GM23248 (cell line): ENCODE measurements at regions not wholly inside any gene's neighbourhood (a gene's known extent, or its start where the extent isn't known, plus 50 kb on each side); places are given as distances from the start of the nearest gene placed in this dataset.

Experiments
- DNase-seq: peaks from one replicate; pipeline ENCODE4 v3.0.0-alpha.2; 2015
- H2AFZ ChIP-seq: fragments of 200-600 bp; sonication (generic); 2 replicates; pipeline ENCODE4 v1.6.1; 2016; ENCODE audit warnings: antibody characterized with exemption
- H3F3A ChIP-seq: fragments of 200-600 bp; sonication (generic); 2 replicates; pipeline ENCODE4 v1.6.1; 2016; ENCODE audit warnings: mild to moderate bottlenecking, antibody characterized with exemption, mixed run types; ENCODE audit not compliant: insufficient read depth
- H3K27ac ChIP-seq: fragments of 200-600 bp; sonication (generic); 2 replicates; pipeline ENCODE4 v1.5.1; 2016; ENCODE audit warnings: mild to moderate bottlenecking
- H3K27me3 ChIP-seq: fragments of 200-600 bp; sonication (generic); replicated peaks from 2 replicates; pipeline ENCODE4 v1.6.1; 2016; ENCODE audit warnings: mild to moderate bottlenecking; ENCODE audit not compliant: insufficient read depth
- H3K36me3 ChIP-seq: fragments of 200-600 bp; sonication (generic); 2 replicates; pipeline ENCODE4 v1.6.1; 2016; ENCODE audit warnings: low read depth, mild to moderate bottlenecking
- H3K4me1 ChIP-seq: fragments of 200-600 bp; sonication (generic); 2 replicates; pipeline ENCODE4 v1.6.1; 2016; ENCODE audit warnings: mild to moderate bottlenecking; ENCODE audit not compliant: insufficient read depth
- H3K4me2 ChIP-seq: fragments of 200-600 bp; sonication (generic); one replicate; pipeline ENCODE4 v1.6.1; 2016; ENCODE audit warnings: mild to moderate bottlenecking; ENCODE audit not compliant: unreplicated experiment
- H3K4me3 ChIP-seq: fragments of 200-600 bp; sonication (generic); 2 replicates; pipeline ENCODE4 v1.5.1; 2016; ENCODE audit warnings: mild to moderate bottlenecking
- H3K79me2 ChIP-seq: fragments of 200-600 bp; sonication (generic); 2 replicates; pipeline ENCODE4 v1.6.1; 2016; ENCODE audit warnings: mild to moderate bottlenecking; ENCODE audit not compliant: insufficient read depth
- H3K9ac ChIP-seq: fragments of 200-600 bp; sonication (generic); 2 replicates; pipeline ENCODE4 v1.6.1; 2016; ENCODE audit warnings: mild to moderate bottlenecking
- H3K9me2 ChIP-seq: fragments of 200-600 bp; sonication (generic); 2 replicates; pipeline ENCODE4 v1.6.1; 2016; ENCODE audit warnings: mixed run types, mild to moderate bottlenecking, moderate library complexity; ENCODE audit not compliant: insufficient read depth
- H3K9me3 ChIP-seq: fragments of 200-600 bp; sonication (generic); one replicate; pipeline ENCODE4 v1.6.1; 2017; ENCODE audit warnings: low read depth
- H4K20me1 ChIP-seq: fragments of 200-600 bp; sonication (generic); 2 replicates; pipeline ENCODE4 v1.6.0; 2016; ENCODE audit not compliant: insufficient read depth
- EZH2 ChIP-seq: fragments of 200-600 bp; sonication (generic); IDR thresholded peaks from 2 replicates; pipeline ENCODE4 v1.6.1; 2018; ENCODE audit warnings: antibody characterized with exemption, mild to moderate bottlenecking; ENCODE audit not compliant: insufficient read depth, poor library complexity, severe bottlenecking
- EZH2phosphoT487 ChIP-seq: fragments of 200-600 bp; sonication (generic); IDR thresholded peaks from 2 replicates; pipeline ENCODE4 v1.6.1; 2018; ENCODE audit warnings: antibody characterized with exemption, moderate library complexity, mild to moderate bottlenecking, low read depth; ENCODE audit not compliant: insufficient read depth
- WGBS, 2 experiments: methylation state at CpG; one replicate each; pipeline ENCODE4 v1.1.6; 2015 to 2017; ENCODE audit warnings: low lambda C conversion rate in 2 of 2, low coverage in 1 of 2; ENCODE audit errors: missing lambda C conversion rate in 2 of 2; 5-methylcytosine and 5-hydroxymethylcytosine counted together
- in situ Hi-C: fragments of 300-500 bp; cut with MboI; formaldehyde crosslinking; loops from 2 replicates; pipeline ENCODE4 v1.15.0; 2020

DNA sequence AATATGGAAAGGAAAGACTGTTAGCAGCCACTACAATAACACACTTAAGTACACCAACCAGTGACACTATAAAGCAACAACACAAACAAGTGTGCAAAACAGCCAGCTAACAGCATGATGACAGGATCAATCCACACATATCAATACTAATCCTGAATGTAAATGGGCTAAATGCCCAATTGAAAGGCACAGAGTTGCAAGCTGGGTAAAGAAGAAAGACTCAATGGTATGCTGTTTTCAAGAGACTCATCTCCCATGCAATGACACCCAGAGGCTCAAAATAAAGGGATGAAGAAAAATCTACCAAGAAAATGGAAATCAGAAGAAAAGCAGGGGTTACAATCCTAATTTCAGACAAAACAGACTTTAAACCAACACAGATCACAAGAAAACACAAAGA is 94.2 kb upstream of the ENPEP start:
- in situ Hi-C loops = no loop called here
- Histone ChIP-seq H3F3A (no peaks in the 10 kb centered on the region), H3K4me2 (no peak overlapping the region), H3K36me3 (no peaks in the 10 kb centered on the region), H3K4me1 (no peaks in the 10 kb centered on the region), H3K27me3 (peaks cover 5% of the 10 kb centered on the region; the same call in 1 of the 2 replicates), H2AFZ (no peak overlapping the region), H3K9me2 (no peaks in the 10 kb centered on the region), H3K4me3 (no peak overlapping the region), H3K79me2 (no peaks in the 10 kb centered on the region), H3K27ac (no peak overlapping the region), H4K20me1 (no peaks in the 10 kb centered on the region), H3K9ac (no peak overlapping the region), H3K9me3 (no peaks in the 10 kb centered on the region)
- no peak for DNase-seq
- no peak for TF ChIP-seq EZH2phosphoT487
- no peak for TF ChIP-seq EZH2

DNA sequence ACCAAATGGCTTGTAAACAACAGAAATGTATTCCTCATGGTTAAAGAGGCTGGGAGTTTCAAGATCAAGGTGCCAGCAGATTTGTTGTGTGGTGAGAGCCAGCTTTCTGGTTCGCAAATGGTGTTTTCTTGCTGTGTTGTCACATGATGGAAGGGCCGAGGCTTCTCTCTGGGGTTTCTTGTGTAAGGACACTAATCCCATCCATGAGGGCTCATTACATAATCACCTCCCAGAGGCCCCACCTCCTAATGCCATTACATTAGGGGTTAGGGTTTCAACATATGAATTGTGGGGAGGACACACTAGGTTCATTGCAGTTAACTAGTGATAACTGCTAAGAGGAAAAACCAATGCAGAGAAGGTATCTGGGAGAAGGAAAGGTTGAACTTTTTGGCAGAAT is 103.5 kb upstream of the ENPEP start:
- DNase-seq = no peak
- in situ Hi-C loops = no loop called here
- Histone ChIP-seq H3K4me3 (no peak overlapping the region), H3K4me1 (no peaks in the 10 kb centered on the region), H3K79me2 (no peaks in the 10 kb centered on the region), H3K36me3 (no peaks in the 10 kb centered on the region), H3K27me3 (peaks cover 16% of the 10 kb centered on the region; the same call in 1 of the 2 replicates), H2AFZ (no peak overlapping the region), H3K4me2 (no peak overlapping the region), H3K27ac (no peak overlapping the region), H4K20me1 (no peaks in the 10 kb centered on the region), H3K9me3 (no peaks in the 10 kb centered on the region), H3K9ac (no peak overlapping the region), H3K9me2 (no peaks in the 10 kb centered on the region), H3F3A (no peaks in the 10 kb centered on the region)
- whole genome bisulfite sequencing, 2 experiments = 35 to 43% methylated on average over 2 of the region's 2 CpGs
- TF ChIP-seq EZH2phosphoT487 = no peak
- no peak for TF ChIP-seq EZH2

DNA sequence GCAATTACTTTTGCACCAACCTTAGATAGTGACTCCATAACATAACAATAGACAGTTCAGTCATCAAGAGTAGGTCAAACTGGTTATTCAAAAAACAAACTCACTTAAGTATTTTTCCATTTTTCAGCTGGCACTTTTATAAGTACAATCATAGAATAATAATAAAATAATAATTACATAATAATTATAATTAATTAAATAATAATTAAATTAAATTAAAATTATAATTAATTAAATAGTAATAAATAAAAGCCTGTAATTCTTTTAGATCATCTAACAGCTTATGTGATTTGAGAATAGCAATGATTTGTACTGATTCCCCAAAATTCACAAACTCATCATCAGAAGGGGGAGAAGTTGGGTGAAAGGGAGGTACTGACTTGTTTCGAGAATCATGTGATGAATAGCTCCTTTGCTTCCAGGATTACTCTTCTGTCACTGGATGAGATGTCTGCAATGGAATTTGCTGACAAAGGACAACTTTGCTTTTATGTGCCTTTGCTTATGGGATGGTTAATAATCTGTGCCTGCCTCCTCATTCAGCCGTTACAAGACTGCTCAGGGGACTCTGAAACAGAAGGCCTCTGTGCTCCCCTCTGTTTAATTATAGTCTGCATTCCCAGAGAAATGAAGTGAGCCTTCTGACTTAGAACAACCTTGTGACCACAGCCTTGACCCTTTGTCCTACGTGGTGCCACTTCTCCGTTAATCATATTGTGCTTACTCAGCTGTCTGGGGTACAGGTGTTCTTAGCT is 104.8 kb upstream of the ENPEP start:
- no peaks in the 10 kb centered on the region for H3K9me3 ChIP-seq
- H4K20me1 ChIP-seq = no peaks in the 10 kb centered on the region
- H3K27me3 ChIP-seq = peaks cover 19% of the 10 kb centered on the region; the same call in 1 of the 2 replicates
- no peak overlapping the region for H3K9ac ChIP-seq
- DNase-seq = no peak
- TF ChIP-seq EZH2 (no peak), EZH2phosphoT487 (no peak)
- no peaks in the 10 kb centered on the region for H3K79me2 ChIP-seq
- H3K27ac ChIP-seq = no peak overlapping the region
- no peaks in the 10 kb centered on the region for H3K36me3 ChIP-seq
- in situ Hi-C loops = no loop called here
- no peaks in the 10 kb centered on the region for H3K9me2 ChIP-seq
- H3K4me2 ChIP-seq = no peak overlapping the region
- WGBS, 2 experiments = 54 to 57% methylated on average over 4 of the region's 4 CpGs
- no peak overlapping the region for H3K4me3 ChIP-seq
- H3F3A ChIP-seq = no peaks in the 10 kb centered on the region
- H3K4me1 ChIP-seq = no peaks in the 10 kb centered on the region
- H2AFZ ChIP-seq = no peak overlapping the region

DNA sequence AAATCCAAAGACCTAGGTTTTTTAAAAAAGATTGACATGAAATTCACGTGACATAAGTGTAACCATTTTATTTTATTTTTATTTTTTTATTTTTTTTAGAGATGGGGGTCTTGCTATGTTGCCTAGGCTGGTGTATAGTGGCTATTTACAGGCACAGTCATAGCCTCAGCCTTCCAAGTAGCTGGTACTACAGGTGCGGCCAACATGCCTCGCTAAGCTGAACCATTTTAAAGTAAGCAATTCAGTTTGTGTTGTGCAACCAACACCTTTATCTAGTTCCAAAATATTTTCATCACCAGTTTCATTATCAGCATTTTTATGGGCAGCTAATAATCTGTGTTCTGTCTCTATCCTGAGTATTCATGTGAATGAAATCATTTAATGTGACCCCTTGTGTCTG is 107.5 kb upstream of the ENPEP start:
- no peaks in the 10 kb centered on the region for H3K36me3 ChIP-seq
- DNase-seq = no peak
- no peak overlapping the region for H3K9ac ChIP-seq
- H2AFZ ChIP-seq = no peak overlapping the region
- TF ChIP-seq EZH2phosphoT487 (no peak), EZH2 (no peak)
- H4K20me1 ChIP-seq = no peaks in the 10 kb centered on the region
- no peaks in the 10 kb centered on the region for H3K4me1 ChIP-seq
- H3K4me3 ChIP-seq = no peak overlapping the region
- no peak overlapping the region for H3K27ac ChIP-seq
- 72 to 75% methylated on average over 3 of the region's 3 CpGs for WGBS, 2 experiments
- H3K9me3 ChIP-seq = no peaks in the 10 kb centered on the region
- in situ Hi-C loops = no loop called here
- no peak overlapping the region for H3K4me2 ChIP-seq
- H3K27me3 ChIP-seq = peaks cover 36% of the 10 kb centered on the region
- no peaks in the 10 kb centered on the region for H3F3A ChIP-seq
- H3K9me2 ChIP-seq = no peaks in the 10 kb centered on the region
- no peaks in the 10 kb centered on the region for H3K79me2 ChIP-seq
